SJSA1 (cell line): ENCODE measurements at regions not wholly inside any gene's neighbourhood (a gene's known extent, or its start where the extent isn't known, plus 50 kb on each side); places are given as distances from the start of the nearest gene placed in this dataset.

ENCODE experiments used
- DNase-seq, 2 experiments: peaks; one replicate each; pipeline ENCODE4 v3.0.0-alpha.2; 2015 to 2020; ENCODE audit warnings: low spot score in 2 of 2, low read depth in 1 of 2
- H3K27ac ChIP-seq: fragments of 250-450 bp; sonication (Bioruptor Pico); 2 replicates; pipeline ENCODE4 v1.5.1; 2020; ENCODE audit warnings: mild to moderate bottlenecking, moderate library complexity
- H3K27me3 ChIP-seq: fragments of 250-450 bp; sonication (Bioruptor Pico); replicated peaks from 2 replicates; pipeline ENCODE4 v1.5.1; 2020; ENCODE audit warnings: mild to moderate bottlenecking, moderate library complexity
- H3K36me3 ChIP-seq: fragments of 250-450 bp; sonication (Bioruptor Pico); 2 replicates; pipeline ENCODE4 v1.5.1; 2020; ENCODE audit warnings: mild to moderate bottlenecking
- H3K4me1 ChIP-seq: fragments of 250-450 bp; sonication (Bioruptor Pico); replicated peaks from 2 replicates; pipeline ENCODE4 v1.6.1; 2021; ENCODE audit warnings: mild to moderate bottlenecking
- H3K4me3 ChIP-seq: fragments of 250-450 bp; sonication (Bioruptor Pico); 2 replicates; pipeline ENCODE4 v1.5.1; 2020; ENCODE audit warnings: mild to moderate bottlenecking
- H3K9me3 ChIP-seq: fragments of 250-450 bp; sonication (Bioruptor Pico); replicated peaks from 2 replicates; pipeline ENCODE4 v1.5.1; 2020; ENCODE audit warnings: mild to moderate bottlenecking

DNA sequence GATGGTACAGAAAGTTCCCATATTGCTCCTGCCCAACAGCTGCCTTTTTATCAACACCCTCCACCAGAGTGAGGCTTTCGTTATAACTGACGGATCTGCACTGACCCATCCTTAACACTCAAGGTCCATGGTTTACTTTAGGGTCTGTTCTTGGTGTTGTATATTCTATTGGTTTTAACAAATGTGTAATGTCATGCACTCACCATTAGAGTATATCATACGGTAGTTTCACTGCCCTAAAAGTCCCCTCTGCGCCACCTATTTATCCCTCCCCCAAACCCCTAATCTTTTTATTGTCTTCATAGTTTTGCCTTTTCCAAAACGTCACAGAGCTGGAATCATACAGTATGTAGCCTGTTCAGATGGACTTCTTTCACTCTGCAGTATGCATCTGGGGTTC lies 102.8 kb upstream of the TNS3 start:
- DNase-seq, result no peak

DNA sequence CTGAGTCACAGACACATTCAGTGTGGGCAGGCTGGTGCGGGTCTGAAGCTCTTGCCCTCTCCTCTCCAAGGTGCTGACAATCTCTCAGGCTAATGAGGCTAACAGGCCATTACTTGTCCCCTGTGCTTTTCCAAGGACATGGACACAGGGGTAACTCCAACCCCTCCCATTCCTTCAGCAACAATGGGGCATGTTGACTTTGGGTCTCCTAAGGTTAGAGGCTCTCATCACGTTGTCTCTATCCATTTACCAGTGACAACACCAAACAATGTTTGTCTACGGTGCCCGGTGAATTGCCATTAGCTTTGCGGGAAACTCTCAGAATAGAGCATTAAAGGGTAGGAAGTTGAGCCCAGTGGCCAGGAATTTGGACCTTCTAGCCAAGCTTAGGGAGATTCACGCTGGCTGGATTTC lies 101.6 kb upstream of the TNS3 start:
- Histone ChIP-seq H3K36me3 (no peaks in the 10 kb centered on the region), H3K27ac (no peak overlapping the region), H3K4me3 (no peak overlapping the region), H3K27me3 (no peaks in the 10 kb centered on the region), H3K9me3 (no peaks in the 10 kb centered on the region), H3K4me1 (peaks cover 6% of the 10 kb centered on the region)
- DNase-seq, result no peak

More for the DNA sequence above, 102.8 kb upstream of the TNS3 start:
- Histone ChIP-seq H3K4me1 (peaks cover 3% of the 10 kb centered on the region; the same call in 1 of the 2 replicates), H3K4me3 (no peak overlapping the region), H3K36me3 (no peaks in the 10 kb centered on the region), H3K27me3 (no peaks in the 10 kb centered on the region), H3K9me3 (no peaks in the 10 kb centered on the region), H3K27ac (no peak overlapping the region)

- Histone ChIP-seq H3K4me3 (no peak overlapping the region), H3K27ac (no peak overlapping the region), H3K27me3 (no peaks in the 10 kb centered on the region), H3K36me3 (no peaks in the 10 kb centered on the region), H3K4me1 (peaks cover 11% of the 10 kb centered on the region), H3K9me3 (no peaks in the 10 kb centered on the region)
- no peak for DNase-seq
Observed at GRCh38 chr7:47682874-47683273, 101.0 kb upstream of the TNS3 start.

GRCh38 chr7:47681249-47681810 lies 99.4 kb upstream of the TNS3 start:
- no peak overlapping the region for H3K4me3 ChIP-seq
- DNase-seq, result no peak
- no peaks in the 10 kb centered on the region for H3K27me3 ChIP-seq

GRCh38 chr7:47678641-47679380 lies 96.9 kb upstream of the TNS3 start:
- H3K27ac ChIP-seq, result no peak overlapping the region
- no peak overlapping the region for H3K4me3 ChIP-seq
- no peak for DNase-seq
- no peaks in the 10 kb centered on the region for H3K36me3 ChIP-seq
- no peaks in the 10 kb centered on the region for H3K9me3 ChIP-seq
- H3K27me3 ChIP-seq, result no peaks in the 10 kb centered on the region
- H3K4me1 ChIP-seq, result peaks cover 17% of the 10 kb centered on the region

More at GRCh38 chr7:47681249-47681810, 99.4 kb upstream of the TNS3 start:
- Histone ChIP-seq H3K4me1 (peaks cover 17% of the 10 kb centered on the region), H3K9me3 (no peaks in the 10 kb centered on the region), H3K27ac (no peak overlapping the region), H3K36me3 (no peaks in the 10 kb centered on the region)

DNA sequence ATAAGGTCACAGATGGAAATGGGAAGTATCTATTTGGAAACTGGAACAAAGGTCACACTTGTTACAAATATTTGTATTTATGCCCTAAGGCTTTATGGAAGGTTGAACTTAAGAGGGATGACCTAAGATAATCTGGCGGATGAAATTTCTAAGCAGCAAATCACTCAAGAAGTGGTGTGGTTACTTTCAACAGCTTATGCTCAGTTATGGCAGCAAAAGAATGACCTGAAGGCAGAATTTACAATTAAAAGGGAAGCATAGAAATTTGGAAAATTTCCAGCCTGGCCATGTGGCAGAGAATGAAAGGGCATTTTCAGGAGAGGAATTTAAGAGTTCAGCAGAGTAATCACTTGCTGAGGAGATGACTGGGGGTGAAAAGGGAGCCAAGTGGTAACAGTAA lies 95.8 kb upstream of the TNS3 start:
- DNase-seq, result no peak
- Histone ChIP-seq H3K27ac (no peak overlapping the region), H3K36me3 (no peaks in the 10 kb centered on the region)

DNA sequence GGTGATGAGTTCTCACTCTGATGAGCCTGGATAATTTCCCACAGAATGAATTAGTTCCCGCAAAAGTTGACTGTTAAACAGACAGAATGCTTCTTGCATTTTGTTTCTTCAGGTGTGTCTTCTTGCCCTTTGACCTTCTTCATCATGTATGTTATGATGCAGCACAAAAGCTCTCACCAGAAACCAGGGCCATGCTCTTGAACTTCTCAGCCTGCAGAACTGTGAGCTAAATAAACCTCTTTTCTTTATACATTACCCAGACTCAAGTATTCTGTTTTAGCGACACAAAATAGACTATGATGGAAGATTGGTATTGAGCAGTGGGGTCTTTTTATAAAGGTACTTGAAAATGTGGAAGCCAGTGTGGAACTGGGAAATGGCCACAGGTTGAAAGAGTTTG lies 95.2 kb upstream of the TNS3 start:
- peaks cover 29% of the 10 kb centered on the region for H3K4me1 ChIP-seq
- H3K36me3 ChIP-seq, result no peaks in the 10 kb centered on the region
- no peaks in the 10 kb centered on the region for H3K9me3 ChIP-seq
- DNase-seq, result no peak
- H3K27ac ChIP-seq, result no peak overlapping the region
- no peak overlapping the region for H3K4me3 ChIP-seq
- no peaks in the 10 kb centered on the region for H3K27me3 ChIP-seq

More for the DNA sequence above, 95.8 kb upstream of the TNS3 start:
- H3K4me1 ChIP-seq, result peaks cover 24% of the 10 kb centered on the region
- H3K27me3 ChIP-seq, result no peaks in the 10 kb centered on the region
- no peaks in the 10 kb centered on the region for H3K9me3 ChIP-seq
- H3K4me3 ChIP-seq, result no peak overlapping the region

DNA sequence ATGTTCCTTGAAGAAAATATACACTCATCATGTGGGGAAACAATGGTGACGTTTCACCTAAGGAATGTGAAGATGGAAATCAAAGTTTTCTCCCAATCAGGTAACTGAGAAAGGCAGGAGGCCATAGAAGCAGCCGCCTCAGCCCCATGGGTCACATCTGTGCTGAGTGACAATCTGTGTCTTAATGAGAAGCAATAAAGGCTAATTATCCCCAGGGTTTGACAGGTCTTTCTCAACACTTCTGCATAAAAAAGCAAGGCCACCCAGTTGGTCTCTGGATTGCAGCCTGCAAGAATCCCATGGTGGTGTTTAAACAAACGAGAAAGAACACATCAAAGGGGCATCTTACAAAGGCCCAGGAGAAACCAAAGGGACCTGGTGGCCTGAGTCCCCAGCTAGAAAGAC lies 91.1 kb upstream of the TNS3 start:
- peaks cover 41% of the 10 kb centered on the region for H3K4me1 ChIP-seq
- no peaks in the 10 kb centered on the region for H3K36me3 ChIP-seq
- no peak overlapping the region for H3K27ac ChIP-seq
- H3K4me3 ChIP-seq, result no peak overlapping the region
- no peaks in the 10 kb centered on the region for H3K9me3 ChIP-seq
- peak in 1 of 2 experiments; percentile 49 for DNase-seq
- H3K27me3 ChIP-seq, result no peaks in the 10 kb centered on the region

- H3K4me1 ChIP-seq, result peaks cover 34% of the 10 kb centered on the region
- no peak overlapping the region for H3K4me3 ChIP-seq
- DNase-seq, result no peak
- H3K27me3 ChIP-seq, result no peaks in the 10 kb centered on the region
- H3K9me3 ChIP-seq, result no peaks in the 10 kb centered on the region
- H3K36me3 ChIP-seq, result no peaks in the 10 kb centered on the region
- H3K27ac ChIP-seq, result no peak overlapping the region; the same call in 1 of the 2 replicates
Observed at GRCh38 chr7:47672271-47672791, 90.4 kb upstream of the TNS3 start.

GRCh38 chr7:47671358-47671757 lies 89.4 kb upstream of the TNS3 start:
- Histone ChIP-seq H3K36me3 (no peaks in the 10 kb centered on the region), H3K4me3 (no peak overlapping the region), H3K27me3 (no peaks in the 10 kb centered on the region), H3K27ac (no peak overlapping the region), H3K4me1 (peaks cover 33% of the 10 kb centered on the region), H3K9me3 (no peaks in the 10 kb centered on the region)
- no peak for DNase-seq

- Histone ChIP-seq H3K4me1 (peaks cover 33% of the 10 kb centered on the region), H3K9me3 (no peaks in the 10 kb centered on the region), H3K36me3 (no peaks in the 10 kb centered on the region), H3K27me3 (no peaks in the 10 kb centered on the region), H3K27ac (no peak overlapping the region), H3K4me3 (no peak overlapping the region)
- DNase-seq, result no peak
Observed at GRCh38 chr7:47670729-47671128, 88.8 kb upstream of the TNS3 start.

- Histone ChIP-seq H3K27ac (peak overlapping the region; percentile 88), H3K9me3 (no peaks in the 10 kb centered on the region), H3K27me3 (no peaks in the 10 kb centered on the region), H3K4me3 (no peak overlapping the region), H3K36me3 (no peaks in the 10 kb centered on the region), H3K4me1 (peaks cover 33% of the 10 kb centered on the region)
- DNase-seq, result peak in 1 of 2 experiments; percentile 78
Observed at GRCh38 chr7:47669901-47670384, 88.0 kb upstream of the TNS3 start.

DNA sequence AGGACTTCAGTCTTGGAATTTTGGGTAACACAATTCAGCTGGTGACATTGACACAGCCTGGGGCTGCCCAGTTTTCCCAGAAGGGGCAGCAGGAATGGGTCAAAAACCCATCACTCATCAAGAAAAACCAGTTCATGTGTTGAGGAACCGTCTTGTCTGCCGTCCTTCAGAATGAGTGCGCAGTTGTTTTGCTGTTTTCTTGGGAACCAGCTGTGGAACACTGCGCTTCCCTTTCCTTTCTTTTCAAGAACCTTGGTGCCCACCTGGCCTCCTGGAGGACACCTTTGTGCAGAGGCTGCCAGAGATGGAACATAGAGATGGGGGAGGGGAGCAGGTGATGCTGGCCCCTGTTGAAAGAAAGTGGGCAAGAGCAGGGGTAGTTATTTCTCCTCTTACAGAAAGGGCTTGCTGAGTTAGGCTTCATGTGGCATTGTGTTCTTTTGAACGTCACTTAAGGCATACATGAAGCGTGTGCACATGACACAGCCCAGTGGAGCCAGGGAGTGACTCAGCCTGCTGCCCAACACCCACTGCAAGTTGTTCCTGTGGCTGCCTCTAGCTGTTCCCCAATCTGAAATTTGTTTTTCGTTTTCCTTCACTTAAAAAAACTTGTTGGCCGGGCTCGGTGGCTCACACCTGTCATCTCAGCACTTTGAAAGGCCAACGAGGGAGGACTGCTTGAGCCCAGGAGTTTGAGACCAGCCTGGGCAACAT lies 87.4 kb upstream of the TNS3 start:
- H3K9me3 ChIP-seq, result no peaks in the 10 kb centered on the region
- H3K36me3 ChIP-seq, result no peaks in the 10 kb centered on the region
- H3K4me1 ChIP-seq, result peaks cover 34% of the 10 kb centered on the region
- no peak overlapping the region for H3K4me3 ChIP-seq
- DNase-seq, result peak; percentile 94 to 96
- H3K27ac ChIP-seq, result peak overlapping the region; percentile 88
- no peaks in the 10 kb centered on the region for H3K27me3 ChIP-seq
